HG02571 (cell line): ENCODE measurements at regions not wholly inside any gene's neighbourhood (a gene's known extent, or its start where the extent isn't known, plus 50 kb on each side); places are given as distances from the start of the nearest gene placed in this dataset.
"Not testable (repeated sequence)": the region's sequence is repeated elsewhere in the genome, so short reads cannot be mapped to it uniquely, and the experiment has no call there.

Source experiments
- ATAC-seq: cut with Tn5 transposase; IDR thresholded peaks from one replicate; pipeline ENCODE4 v1.9.1; 2021; ENCODE audit warnings: mild to moderate bottlenecking, moderate library complexity; ENCODE audit not compliant: unreplicated experiment

GRCh38 chr4:156335721-156336120 lies 382.1 kb upstream of the CTSO start:
- no peak for ATAC-seq

GRCh38 chr4:156330436-156331031 lies 376.9 kb upstream of the CTSO start:
- no peak for ATAC-seq

GRCh38 chr4:156329779-156330178 lies 376.1 kb upstream of the CTSO start:
- ATAC-seq, result no peak

- no peak for ATAC-seq
Observed at GRCh38 chr4:156328882-156329281, 375.2 kb upstream of the CTSO start.

GRCh38 chr4:156326246-156326645 lies 372.6 kb upstream of the CTSO start:
- ATAC-seq, result no peak

GRCh38 chr4:156322592-156322991 lies 368.9 kb upstream of the CTSO start:
- ATAC-seq, result no peak

- no peak for ATAC-seq
Observed at GRCh38 chr4:156321203-156321602, 367.5 kb upstream of the CTSO start.

GRCh38 chr4:156313497-156313896 lies 359.8 kb upstream of the CTSO start:
- ATAC-seq, result no peak

- ATAC-seq, result no peak
Observed at GRCh38 chr4:156312261-156312847, 358.7 kb upstream of the CTSO start.

- no peak for ATAC-seq
Observed at GRCh38 chr4:156309031-156309430, 355.4 kb upstream of the CTSO start.

- ATAC-seq, result no peak
Observed at GRCh38 chr4:156303708-156304107, 350.0 kb upstream of the CTSO start.

GRCh38 chr4:156298230-156298629 lies 344.6 kb upstream of the CTSO start:
- no peak for ATAC-seq

- no peak for ATAC-seq
Observed at GRCh38 chr4:156295676-156296195, 342.1 kb upstream of the CTSO start.

GRCh38 chr4:156294577-156294976 lies 340.9 kb upstream of the CTSO start:
- ATAC-seq, result no peak

GRCh38 chr4:156293657-156294297 lies 340.1 kb upstream of the CTSO start:
- ATAC-seq, result no peak

GRCh38 chr4:156291317-156291716 lies 337.7 kb upstream of the CTSO start:
- no peak for ATAC-seq

- ATAC-seq, result no peak
Observed at GRCh38 chr4:156290811-156291210, 337.1 kb upstream of the CTSO start.

GRCh38 chr4:156290026-156290425 lies 336.4 kb upstream of the CTSO start:
- not testable (repeated sequence) for ATAC-seq

GRCh38 chr4:156280686-156281085 lies 327.0 kb upstream of the CTSO start:
- ATAC-seq, result no peak

- ATAC-seq, result no peak
Observed at GRCh38 chr4:156265407-156265806, 311.7 kb upstream of the CTSO start.

GRCh38 chr4:156261230-156261629 lies 307.6 kb upstream of the CTSO start:
- ATAC-seq, result no peak
